ENCODE measurements at regions not wholly inside any gene's neighbourhood (a gene's known extent, or its start where the extent isn't known, plus 50 kb on each side); places are given as distances from the start of the nearest gene placed in this dataset.
A peak's percentile ranks its signal among the peaks of the same experiment; 100 is the strongest.

DNA sequence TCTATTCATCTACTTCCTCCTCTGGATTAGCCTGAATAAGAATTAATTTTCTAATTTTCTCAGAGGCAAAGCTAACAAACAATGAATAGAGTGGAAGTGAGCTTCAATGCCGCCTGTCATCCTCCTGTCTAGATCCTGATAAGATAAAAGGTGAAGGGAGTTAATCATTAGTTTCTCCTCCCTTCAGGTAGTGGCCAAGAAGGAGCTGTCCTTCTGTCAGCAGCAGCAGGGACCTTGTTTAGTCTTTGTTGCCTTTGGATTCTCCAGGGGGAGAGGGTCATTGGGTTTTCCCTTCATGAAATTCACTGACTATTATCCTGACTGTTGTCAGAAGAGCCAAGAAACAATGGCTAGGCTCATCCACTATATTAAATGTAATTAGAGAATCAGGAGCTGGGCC, 420.2 kb upstream of the GOT2 start (continued):
- TF ChIP-seq, protein P1, sequence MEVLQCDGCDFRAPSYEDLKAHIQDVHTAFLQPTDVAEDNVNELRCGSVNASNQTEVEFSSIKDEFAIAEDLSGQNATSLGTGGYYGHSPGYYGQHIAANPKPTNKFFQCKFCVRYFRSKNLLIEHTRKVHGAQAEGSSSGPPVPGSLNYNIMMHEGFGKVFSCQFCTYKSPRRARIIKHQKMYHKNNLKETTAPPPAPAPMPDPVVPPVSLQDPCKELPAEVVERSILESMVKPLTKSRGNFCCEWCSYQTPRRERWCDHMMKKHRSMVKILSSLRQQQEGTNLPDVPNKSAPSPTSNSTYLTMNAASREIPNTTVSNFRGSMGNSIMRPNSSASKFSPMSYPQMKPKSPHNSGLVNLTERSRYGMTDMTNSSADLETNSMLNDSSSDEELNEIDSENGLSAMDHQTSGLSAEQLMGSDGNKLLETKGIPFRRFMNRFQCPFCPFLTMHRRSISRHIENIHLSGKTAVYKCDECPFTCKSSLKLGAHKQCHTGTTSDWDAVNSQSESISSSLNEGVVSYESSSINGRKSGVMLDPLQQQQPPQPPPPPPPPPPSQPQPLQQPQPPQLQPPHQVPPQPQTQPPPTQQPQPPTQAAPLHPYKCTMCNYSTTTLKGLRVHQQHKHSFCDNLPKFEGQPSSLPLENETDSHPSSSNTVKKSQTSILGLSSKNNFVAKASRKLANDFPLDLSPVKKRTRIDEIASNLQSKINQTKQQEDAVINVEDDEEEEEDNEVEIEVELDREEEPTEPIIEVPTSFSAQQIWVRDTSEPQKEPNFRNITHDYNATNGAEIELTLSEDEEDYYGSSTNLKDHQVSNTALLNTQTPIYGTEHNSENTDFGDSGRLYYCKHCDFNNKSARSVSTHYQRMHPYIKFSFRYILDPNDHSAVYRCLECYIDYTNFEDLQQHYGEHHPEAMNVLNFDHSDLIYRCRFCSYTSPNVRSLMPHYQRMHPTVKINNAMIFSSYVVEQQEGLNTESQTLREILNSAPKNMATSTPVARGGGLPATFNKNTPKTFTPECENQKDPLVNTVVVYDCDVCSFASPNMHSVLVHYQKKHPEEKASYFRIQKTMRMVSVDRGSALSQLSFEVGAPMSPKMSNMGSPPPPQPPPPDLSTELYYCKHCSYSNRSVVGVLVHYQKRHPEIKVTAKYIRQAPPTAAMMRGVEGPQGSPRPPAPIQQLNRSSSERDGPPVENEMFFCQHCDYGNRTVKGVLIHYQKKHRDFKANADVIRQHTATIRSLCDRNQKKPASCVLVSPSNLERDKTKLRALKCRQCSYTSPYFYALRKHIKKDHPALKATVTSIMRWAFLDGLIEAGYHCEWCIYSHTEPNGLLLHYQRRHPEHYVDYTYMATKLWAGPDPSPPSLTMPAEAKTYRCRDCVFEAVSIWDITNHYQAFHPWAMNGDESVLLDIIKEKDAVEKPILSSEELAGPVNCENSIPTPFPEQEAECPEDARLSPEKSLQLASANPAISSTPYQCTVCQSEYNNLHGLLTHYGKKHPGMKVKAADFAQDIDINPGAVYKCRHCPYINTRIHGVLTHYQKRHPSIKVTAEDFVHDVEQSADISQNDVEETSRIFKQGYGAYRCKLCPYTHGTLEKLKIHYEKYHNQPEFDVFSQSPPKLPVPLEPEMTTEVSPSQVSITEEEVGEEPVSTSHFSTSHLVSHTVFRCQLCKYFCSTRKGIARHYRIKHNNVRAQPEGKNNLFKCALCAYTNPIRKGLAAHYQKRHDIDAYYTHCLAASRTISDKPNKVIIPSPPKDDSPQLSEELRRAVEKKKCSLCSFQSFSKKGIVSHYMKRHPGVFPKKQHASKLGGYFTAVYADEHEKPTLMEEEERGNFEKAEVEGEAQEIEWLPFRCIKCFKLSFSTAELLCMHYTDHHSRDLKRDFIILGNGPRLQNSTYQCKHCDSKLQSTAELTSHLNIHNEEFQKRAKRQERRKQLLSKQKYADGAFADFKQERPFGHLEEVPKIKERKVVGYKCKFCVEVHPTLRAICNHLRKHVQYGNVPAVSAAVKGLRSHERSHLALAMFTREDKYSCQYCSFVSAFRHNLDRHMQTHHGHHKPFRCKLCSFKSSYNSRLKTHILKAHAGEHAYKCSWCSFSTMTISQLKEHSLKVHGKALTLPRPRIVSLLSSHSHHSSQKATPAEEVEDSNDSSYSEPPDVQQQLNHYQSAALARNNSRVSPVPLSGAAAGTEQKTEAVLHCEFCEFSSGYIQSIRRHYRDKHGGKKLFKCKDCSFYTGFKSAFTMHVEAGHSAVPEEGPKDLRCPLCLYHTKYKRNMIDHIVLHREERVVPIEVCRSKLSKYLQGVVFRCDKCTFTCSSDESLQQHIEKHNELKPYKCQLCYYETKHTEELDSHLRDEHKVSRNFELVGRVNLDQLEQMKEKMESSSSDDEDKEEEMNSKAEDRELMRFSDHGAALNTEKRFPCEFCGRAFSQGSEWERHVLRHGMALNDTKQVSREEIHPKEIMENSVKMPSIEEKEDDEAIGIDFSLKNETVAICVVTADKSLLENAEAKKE (CRISPR knock-in tag; IDR thresholded peaks at IDR 0.05) = no peak
- TF ChIP-seq CREB1 (CRISPR knock-in tag; IDR thresholded peaks at IDR 0.05; ENCODE audit: low read depth) = no peak

- no peaks in the 10 kb centered on the region for H3K36me3 Mint-ChIP-seq (ENCODE audit: low read depth)
- H3K4me1 ChIP-seq (ENCODE audit: insufficient read depth) = no peaks in the 10 kb centered on the region
- H2AFZ ChIP-seq = peak overlapping the region; percentile 64; the same call in 1 of the 2 replicates
- H3K79me2 ChIP-seq (replicated peaks; ENCODE audit: insufficient read depth) = no peaks in the 10 kb centered on the region
- no peaks in the 10 kb centered on the region for H3K9me3 Mint-ChIP-seq
- no peaks in the 10 kb centered on the region for H3K9me2 ChIP-seq (ENCODE audit: insufficient read depth)
- no peaks in the 10 kb centered on the region for H4K20me1 ChIP-seq (replicated peaks; ENCODE audit: insufficient read depth)
- peaks cover 8% of the 10 kb centered on the region; the same call in 2 of the 3 replicates for H3K4me1 Mint-ChIP-seq
- DNase-seq (ENCODE audit: low spot score) (no peak), ATAC-seq (no peak)
- no peak overlapping the region for H3K27ac Mint-ChIP-seq
- no peaks in the 10 kb centered on the region for H3K36me3 ChIP-seq (ENCODE audit: insufficient read depth)
- no peak overlapping the region for H3K4me2 ChIP-seq
- TF ChIP-seq REST (IDR thresholded peaks at IDR 0.05; ENCODE audit: unreplicated experiment) (no peak), CREB1 (CRISPR knock-in tag; IDR thresholded peaks at IDR 0.05; ENCODE audit: low read depth) (no peak), STAT1 (IDR thresholded peaks at IDR 0.05; ENCODE audit: unreplicated experiment) (no peak)
- H3F3A ChIP-seq (replicated peaks; ENCODE audit: low read depth) = no peaks in the 10 kb centered on the region
- H3K27me3 Mint-ChIP-seq (ENCODE audit: insufficient read depth, low read depth, poor library complexity) = peaks cover 4% of the 10 kb centered on the region
- H3K27me3 ChIP-seq (ENCODE audit: insufficient read depth) = no peaks in the 10 kb centered on the region
- no peak overlapping the region for H3K4me3 ChIP-seq
- no peak overlapping the region for H3K27ac ChIP-seq (ENCODE audit: low read depth)
- H3K4me3 Mint-ChIP-seq = no peak overlapping the region
Measured at GRCh38 chr16:59148769-59149155, 414.6 kb upstream of the GOT2 start.
